Lower leg skin (tissue), 3 donors: ENCODE measurements at regions not wholly inside any gene's neighbourhood (a gene's known extent, or its start where the extent isn't known, plus 50 kb on each side); places are given as distances from the start of the nearest gene placed in this dataset.

ENCODE experiments used
- CTCF ChIP-seq, 3 donors: fragments of 450-650 bp; IDR thresholded peaks; one replicate each; pipeline ENCODE4 v1.5.1; 2016; ENCODE audit warnings: antibody characterized with exemption in 3 of 3, mild to moderate bottlenecking in 3 of 3, moderate library complexity in 2 of 3
- POLR2A ChIP-seq, 2 donors: fragments of 450-650 bp; IDR thresholded peaks; one replicate each; pipeline ENCODE4 v1.6.1; 2016 to 2017; ENCODE audit warnings: antibody characterized with exemption in 2 of 2, mild to moderate bottlenecking in 1 of 2, moderate library complexity in 1 of 2

- TF ChIP-seq CTCF (IDR thresholded peaks at IDR 0.05) (no peak), POLR2A (IDR thresholded peaks at IDR 0.05) (no peak)
Measured at GRCh38 chr5:35324679-35325078, 94.4 kb upstream of the PRLR start.
